HepG2 (cell line): ENCODE measurements at regions not wholly inside any gene's neighbourhood (a gene's known extent, or its start where the extent isn't known, plus 50 kb on each side); places are given as distances from the start of the nearest gene placed in this dataset.

Source experiments
- ATAC-seq: fragments of 200-7000 bp; cut with Tn5 transposase; 3 replicates; pipeline ENCODE4 v1.9.1; 2020; ENCODE audit warnings: mild to moderate bottlenecking, moderate library complexity
- BruUV-seq: library from RNA; stranded (reverse); fragments of 400-500 nt; replicated peaks from 2 replicates; lab custom pipeline; 2021; lab: Mats Ljungman, UMichigan
- CTCF ChIA-PET: fragments of 300-600 bp; formaldehyde crosslinking; extraction: SDS; loops from one replicate; lab custom pipeline; 2021; ENCODE audit warnings: low total read pairs, inconsistent platforms, low intra/inter-chr PET ratio; lab: Yijun Ruan, JAX
- POLR2A ChIA-PET: fragments of 350-600 bp; sonication (Branson Sonifier 250); formaldehyde crosslinking; loops from one replicate; lab custom pipeline; 2020; ENCODE audit warnings: antibody characterized with exemption, inconsistent platforms; lab: Yijun Ruan, JAX
- DNase-seq: peaks from one replicate; pipeline ENCODE4 v3.0.0-alpha.2; 2015; ENCODE audit warnings: low spot score
- FAIRE-seq: peaks from 3 replicates; lab custom pipeline; 2011; peaks lifted over from hg19 to GRCh38; lab: Jason Lieb, UNC
- H2AFZ ChIP-seq: one replicate; pipeline ENCODE4 v1.6.1; 2011; ENCODE audit warnings: low read length, inconsistent platforms
- H3K27ac ChIP-seq: fragments of 300-600 bp; 3 replicates; pipeline ENCODE4 v1.8.0; 2011; ENCODE audit warnings: mixed run types, mild to moderate bottlenecking, mixed read lengths, low read length, inconsistent platforms; ENCODE audit not compliant: insufficient read depth; ENCODE audit errors: extremely low read length
- H3K27me3 ChIP-seq, 2 experiments: fragments of 200-600 bp in 1 of 2; 2 replicates in 1 of 2; 3 replicates in 1 of 2; pipeline versions ENCODE4 v1.6.0 to v1.8.0; 2011; ENCODE audit warnings: low read length in 2 of 2, mild to moderate bottlenecking in 2 of 2, moderate library complexity in 2 of 2, inconsistent platforms in 1 of 2; ENCODE audit not compliant: insufficient read depth in 2 of 2, control insufficient read depth in 1 of 2
- H3K36me3 ChIP-seq, 2 experiments: fragments of 200-600 bp in 1 of 2; replicated peaks in 1 of 2; 2 replicates in 1 of 2; 3 replicates in 1 of 2; pipeline versions ENCODE4 v1.5.1 to v1.8.0; 2011; ENCODE audit warnings: low read length in 2 of 2, inconsistent platforms in 1 of 2; ENCODE audit not compliant: insufficient read depth in 2 of 2, control insufficient read depth in 1 of 2
- H3K4me1 ChIP-seq: 2 replicates; pipeline ENCODE4 v1.5.1; 2012; ENCODE audit warnings: low read length, inconsistent platforms; ENCODE audit not compliant: insufficient read depth
- H3K4me2 ChIP-seq: 2 replicates; pipeline ENCODE4 v1.6.0; 2011; ENCODE audit warnings: low read depth, low read length, inconsistent platforms
- H3K4me3 ChIP-seq, 3 experiments: fragments of 200-600 bp in 1 of 3; sonication (generic), shearing (Covaris generic) in 1 of 3; replicated peaks in 1 of 3; 2 replicates each; pipeline ENCODE4 v1.5.1; 2011 to 2016; ENCODE audit warnings: low read length in 3 of 3, inconsistent platforms in 2 of 3, low read depth in 2 of 3, mild to moderate bottlenecking in 2 of 3, control low read depth in 1 of 3, mixed read lengths in 1 of 3; ENCODE audit not compliant: insufficient read depth in 1 of 3
- H3K79me2 ChIP-seq: one replicate; pipeline ENCODE4 v1.6.1; 2011; ENCODE audit warnings: low read length, inconsistent platforms; ENCODE audit not compliant: insufficient read depth
- H3K9ac ChIP-seq: 2 replicates; pipeline ENCODE4 v1.6.0; 2011; ENCODE audit warnings: mild to moderate bottlenecking, low read depth, low read length, inconsistent platforms; ENCODE audit not compliant: insufficient read depth
- H3K9me3 ChIP-seq: 2 replicates; pipeline ENCODE4 v1.5.1; 2012; ENCODE audit warnings: mild to moderate bottlenecking, low read length
- H4K20me1 ChIP-seq: 2 replicates; pipeline ENCODE4 v1.6.0; 2011; ENCODE audit warnings: inconsistent platforms, mild to moderate bottlenecking, low read length, moderate library complexity; ENCODE audit not compliant: insufficient read depth
- AGO2 ChIP-seq: fragments of 200-400 bp; formaldehyde crosslinking; optimal IDR thresholded peaks from 2 replicates; pipeline ENCODE3; 2017; ENCODE audit warnings: mild to moderate bottlenecking, low read depth, low read length, moderate library complexity
- BRCA1 ChIP-seq: sonication (generic); formaldehyde crosslinking; IDR thresholded peaks from 2 replicates; pipeline ENCODE4 v1.4.0; 2020; ENCODE audit warnings: missing genetic modification reagents
- HMGA1 ChIP-seq: sonication (generic); formaldehyde crosslinking; conservative IDR thresholded peaks from 2 replicates; pipeline ENCODE4 v1.4.0; 2020; ENCODE audit warnings: missing genetic modification reagents
- HNRNPH1 ChIP-seq: fragments of 200-400 bp; formaldehyde crosslinking; optimal IDR thresholded peaks from 2 replicates; pipeline ENCODE3; 2017; ENCODE audit warnings: mild to moderate bottlenecking, low read depth, low read length
- HOXD1 ChIP-seq: sonication (generic); formaldehyde crosslinking; IDR thresholded peaks from 2 replicates; pipeline ENCODE4 v1.5.0; 2020; ENCODE audit warnings: missing genetic modification reagents
- KMT2B ChIP-seq: IDR thresholded peaks from 2 replicates; pipeline ENCODE4 v1.6.1; 2016; ENCODE audit warnings: missing genetic modification reagents, missing compliant biosample characterization
- MATR3 ChIP-seq: sonication (generic); formaldehyde crosslinking; IDR thresholded peaks from 2 replicates; pipeline ENCODE4 v1.4.0; 2020; ENCODE audit warnings: missing genetic modification reagents
- NFYB ChIP-seq: sonication (generic); formaldehyde crosslinking; IDR thresholded peaks from 2 replicates; pipeline ENCODE4 v1.4.0; 2020; ENCODE audit warnings: missing genetic modification reagents
- PRDM4 ChIP-seq: sonication (generic); formaldehyde crosslinking; IDR thresholded peaks from 2 replicates; pipeline ENCODE4 v1.9.0; 2021; ENCODE audit warnings: missing genetic modification reagents, borderline replicate concordance
- TAF1 ChIP-seq: sonication (generic); formaldehyde crosslinking; IDR thresholded peaks from 2 replicates; pipeline ENCODE4 v1.4.0; 2020; ENCODE audit warnings: missing genetic modification reagents
- TOE1 ChIP-seq: sonication (generic); formaldehyde crosslinking; IDR thresholded peaks from 2 replicates; pipeline ENCODE4 v1.4.0; 2020; ENCODE audit warnings: mild to moderate bottlenecking, missing genetic modification reagents
- UBTF ChIP-seq: sonication (generic); formaldehyde crosslinking; IDR thresholded peaks from 2 replicates; pipeline ENCODE4 v1.4.0; 2020; ENCODE audit warnings: mild to moderate bottlenecking, missing genetic modification reagents
- WIZ ChIP-seq: sonication (generic); formaldehyde crosslinking; IDR thresholded peaks from 2 replicates; pipeline ENCODE4 v1.5.1; 2020; ENCODE audit warnings: mild to moderate bottlenecking, missing genetic modification reagents
- ZBTB14 ChIP-seq: sonication (generic); formaldehyde crosslinking; IDR thresholded peaks from 2 replicates; pipeline ENCODE4 v1.4.0; 2020; ENCODE audit warnings: missing genetic modification reagents
- ZNF30 ChIP-seq: sonication (generic); formaldehyde crosslinking; IDR thresholded peaks from 2 replicates; pipeline ENCODE4 v1.5.0; 2020; ENCODE audit warnings: mild to moderate bottlenecking, missing genetic modification reagents
- ZNF446 ChIP-seq: sonication (generic); formaldehyde crosslinking; IDR thresholded peaks from 2 replicates; pipeline ENCODE4 v1.5.0; 2020; ENCODE audit warnings: mild to moderate bottlenecking, missing genetic modification reagents
- WGBS: methylation state at CpG from one replicate; pipeline ENCODE4 v1.1.6; 2017; ENCODE audit warnings: low lambda C conversion rate; 5-methylcytosine and 5-hydroxymethylcytosine counted together
- in situ Hi-C: cut with HindIII; loops from 2 replicates; pipeline ENCODE4 v1.10.0; 2017; ENCODE audit warnings: low pct_unique_long_range_greater_than_20kb; ENCODE audit not compliant: extremely low pct_ligation_motif_present
- intact Hi-C: fragments of 100-400 bp; cut with micrococcal nuclease; formaldehyde crosslinking; loops from one replicate; pipeline ENCODE4 v1.10.0; 2022; ENCODE audit not compliant: unreplicated experiment

GRCh38 chr6:19004176-19004575 lies 617.0 kb downstream of the RNF144B start:
- CTCF ChIA-PET = no interaction called here
- Histone ChIP-seq H3K4me1 (no peaks in the 10 kb centered on the region), H3K27ac (no peak overlapping the region), H4K20me1 (no peaks in the 10 kb centered on the region), H3K9me3 (no peaks in the 10 kb centered on the region), H3K27me3 (no peaks in the 10 kb centered on the region), H3K9ac (no peak overlapping the region), H3K4me3 (no peak overlapping the region), H2AFZ (no peak overlapping the region), H3K4me2 (no peak overlapping the region), H3K79me2 (no peaks in the 10 kb centered on the region), H3K36me3 (no peaks in the 10 kb centered on the region)
- no peak for ATAC-seq
- TF ChIP-seq WIZ (CRISPR knock-in tag) (no peak), KMT2B (CRISPR knock-in tag) (no peak), HOXD1 (CRISPR knock-in tag) (no peak), ZNF446 (CRISPR knock-in tag) (no peak), ZNF30 (CRISPR knock-in tag) (no peak), MATR3 (CRISPR knock-in tag) (no peak), UBTF (CRISPR knock-in tag) (no peak), AGO2 (no peak), ZBTB14 (no peak), TOE1 (CRISPR knock-in tag) (no peak), PRDM4 (CRISPR knock-in tag) (no peak), NFYB (CRISPR knock-in tag) (no peak), BRCA1 (CRISPR knock-in tag) (no peak), HMGA1 (CRISPR knock-in tag) (no peak), TAF1 (CRISPR knock-in tag) (no peak), HNRNPH1 (no peak)
- in situ Hi-C loops (no loop called here), intact Hi-C loops (no loop called here)
- POLR2A ChIA-PET = no interaction called here
- under 1% methylated on average over 4 of the region's 4 CpGs for WGBS
- FAIRE-seq = no peak
- no peak for DNase-seq
- no TSS peak for BruUV-seq
